ENCODE measurements at regions not wholly inside any gene's neighbourhood (a gene's known extent, or its start where the extent isn't known, plus 50 kb on each side); places are given as distances from the start of the nearest gene placed in this dataset.
"Not testable (repeated sequence)": the region's sequence is repeated elsewhere in the genome, so short reads cannot be mapped to it uniquely, and the experiment has no call there.

DNA sequence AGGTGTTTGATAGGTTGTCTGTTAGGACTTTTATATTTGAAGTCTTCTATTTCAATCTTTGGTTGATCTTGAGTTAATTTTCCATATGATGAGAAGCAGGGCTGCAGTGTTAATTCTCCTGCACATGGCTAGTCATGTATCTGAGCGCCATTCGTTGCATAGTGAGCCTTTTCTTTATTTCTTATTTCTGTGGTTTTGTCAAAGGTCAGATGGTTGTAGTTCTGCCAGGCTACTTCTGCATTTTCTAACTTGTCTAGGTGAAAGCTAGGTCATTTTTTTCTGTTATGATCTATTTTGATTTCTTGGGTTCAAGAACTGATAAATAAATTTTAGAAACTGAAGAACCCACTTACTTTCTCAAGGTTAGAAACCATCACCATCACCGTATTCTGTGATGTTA is 56.7 kb downstream of the CCDC74A start:
- Mint-ChIP-seq H3K9me3 (no peaks in the 10 kb centered on the region), H3K27me3 (peaks cover 37% of the 10 kb centered on the region), H3K4me3 (no peak overlapping the region), H3K4me1 (peaks cover 15% of the 10 kb centered on the region), H3K36me3 (no peaks in the 10 kb centered on the region), H3K27ac (peak overlapping the region; percentile 19)
- ATAC-seq (ENCODE audit: low read depth) = peak; percentile 38
- DNase-seq (ENCODE audit: low spot score in 2 of 2) = no peak

GRCh38 chr2:131584940-131585339 is 57.3 kb downstream of the CCDC74A start:
- DNase-seq (ENCODE audit: low spot score in 2 of 2) (no peak), ATAC-seq (ENCODE audit: low read depth) (peak; percentile 62)
- no peaks in the 10 kb centered on the region for H3K36me3 Mint-ChIP-seq
- no peaks in the 10 kb centered on the region for H3K9me3 Mint-ChIP-seq
- H3K4me3 Mint-ChIP-seq = no peak overlapping the region
- peaks cover 31% of the 10 kb centered on the region for H3K27me3 Mint-ChIP-seq
- H3K4me1 Mint-ChIP-seq = peaks cover 15% of the 10 kb centered on the region
- no peak overlapping the region for H3K27ac Mint-ChIP-seq

- no peaks in the 10 kb centered on the region for H3K36me3 Mint-ChIP-seq
- DNase-seq (ENCODE audit: low spot score in 2 of 2) (no peak), ATAC-seq (ENCODE audit: low read depth) (peak; percentile 78)
- peak overlapping the region; percentile 0 for H3K4me3 Mint-ChIP-seq
- peaks cover 13% of the 10 kb centered on the region for H3K4me1 Mint-ChIP-seq
- peaks cover 8% of the 10 kb centered on the region for H3K27me3 Mint-ChIP-seq
- H3K9me3 Mint-ChIP-seq = no peaks in the 10 kb centered on the region
- no peak overlapping the region for H3K27ac Mint-ChIP-seq
Observed at GRCh38 chr2:131588152-131588873, 60.6 kb downstream of the CCDC74A start.

- not testable (repeated sequence) for H3K4me3 Mint-ChIP-seq; H3K36me3 Mint-ChIP-seq; H3K9me3 Mint-ChIP-seq; DNase-seq (ENCODE audit: low spot score in 2 of 2); H3K27me3 Mint-ChIP-seq; ATAC-seq (ENCODE audit: low read depth); H3K27ac Mint-ChIP-seq
- peaks cover 13% of the 10 kb centered on the region for H3K4me1 Mint-ChIP-seq
Observed at GRCh38 chr2:131589126-131589525, 61.4 kb downstream of the CCDC74A start.

- ATAC-seq (ENCODE audit: low read depth) = no peak
- Mint-ChIP-seq H3K27ac (no peak overlapping the region), H3K27me3 (no peaks in the 10 kb centered on the region), H3K4me1 (peaks cover 10% of the 10 kb centered on the region), H3K9me3 (no peaks in the 10 kb centered on the region), H3K36me3 (no peaks in the 10 kb centered on the region), H3K4me3 (no peak overlapping the region)
- no peak for DNase-seq (ENCODE audit: low spot score in 2 of 2)
Observed at GRCh38 chr2:131590366-131590765, 62.7 kb downstream of the CCDC74A start.

GRCh38 chr2:131590896-131591295 is 63.2 kb downstream of the CCDC74A start:
- H3K27me3 Mint-ChIP-seq = no peaks in the 10 kb centered on the region
- H3K4me3 Mint-ChIP-seq = no peak overlapping the region
- no peak overlapping the region for H3K27ac Mint-ChIP-seq
- no peaks in the 10 kb centered on the region for H3K36me3 Mint-ChIP-seq
- H3K4me1 Mint-ChIP-seq = peaks cover 10% of the 10 kb centered on the region
- DNase-seq (ENCODE audit: low spot score in 2 of 2) (no peak), ATAC-seq (ENCODE audit: low read depth) (no peak)
- H3K9me3 Mint-ChIP-seq = no peaks in the 10 kb centered on the region

DNA sequence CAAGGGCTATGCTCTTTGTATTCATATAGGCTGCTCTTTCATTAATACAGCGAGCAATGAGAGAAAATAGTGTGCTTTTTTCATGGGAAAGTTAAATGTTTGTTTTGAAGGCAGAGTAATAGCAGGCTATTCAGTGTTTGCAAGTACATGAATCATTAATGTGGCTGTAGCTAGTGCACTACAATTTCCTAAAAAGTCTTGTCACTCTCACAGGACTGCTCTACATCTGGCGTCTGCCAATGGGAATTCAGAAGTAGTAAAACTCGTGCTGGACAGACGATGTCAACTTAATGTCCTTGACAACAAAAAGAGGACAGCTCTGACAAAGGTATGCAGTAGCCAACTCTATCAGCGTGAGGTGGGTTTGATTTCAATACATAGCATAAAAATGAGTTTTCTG is 68.9 kb downstream of the CCDC74A start:
- not testable (repeated sequence) for H3K27me3 Mint-ChIP-seq; H3K9me3 Mint-ChIP-seq; H3K36me3 Mint-ChIP-seq; ATAC-seq (ENCODE audit: low read depth); H3K4me1 Mint-ChIP-seq; H3K27ac Mint-ChIP-seq; H3K4me3 Mint-ChIP-seq; DNase-seq (ENCODE audit: low spot score in 2 of 2)

DNA sequence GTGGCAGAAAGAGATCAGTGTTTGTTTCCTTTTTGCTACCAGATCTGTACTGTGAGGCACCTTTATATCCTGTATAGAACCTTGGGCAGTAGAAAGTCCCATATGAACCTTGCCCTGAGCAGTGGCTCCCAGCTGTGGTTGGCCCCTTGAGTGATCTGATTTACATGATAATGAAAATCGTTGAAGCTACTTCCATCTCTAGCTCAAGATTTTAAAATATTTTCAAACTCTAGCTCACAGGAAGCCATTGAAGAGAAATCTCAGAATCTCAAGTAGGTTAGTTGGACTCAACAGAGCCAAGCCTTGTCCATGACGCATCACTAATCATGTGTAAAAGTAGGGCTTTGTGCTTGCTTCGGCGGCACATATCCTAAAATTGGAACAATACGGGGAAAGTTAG is 74.8 kb downstream of the CCDC74A start:
- not testable (repeated sequence) for ATAC-seq (ENCODE audit: low read depth); DNase-seq (ENCODE audit: low spot score in 2 of 2); H3K4me1 Mint-ChIP-seq; H3K4me3 Mint-ChIP-seq; H3K9me3 Mint-ChIP-seq; H3K36me3 Mint-ChIP-seq; H3K27me3 Mint-ChIP-seq; H3K27ac Mint-ChIP-seq

DNA sequence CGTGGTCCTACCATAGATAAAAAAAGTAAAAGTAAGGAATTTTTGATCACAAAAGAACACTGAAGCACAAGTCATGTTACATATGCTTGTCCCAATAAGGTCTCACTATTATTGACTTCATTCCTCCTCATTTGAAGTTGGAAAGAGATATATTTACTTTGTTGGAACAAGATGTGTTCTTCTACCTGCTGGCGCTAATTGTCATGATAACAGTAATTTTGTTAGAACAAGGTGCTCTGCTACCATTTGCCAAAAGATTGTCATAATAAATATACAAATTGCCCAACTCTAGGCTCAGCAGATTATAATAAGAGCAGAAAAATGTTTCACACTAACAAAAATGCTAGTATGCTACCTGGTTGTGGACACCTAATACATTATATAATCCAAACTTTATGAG is 77.0 kb downstream of the CCDC74A start:
- not testable (repeated sequence) for H3K9me3 Mint-ChIP-seq; H3K27me3 Mint-ChIP-seq; H3K4me3 Mint-ChIP-seq; ATAC-seq (ENCODE audit: low read depth); DNase-seq (ENCODE audit: low spot score in 2 of 2); H3K36me3 Mint-ChIP-seq; H3K27ac Mint-ChIP-seq; H3K4me1 Mint-ChIP-seq

- DNase-seq (ENCODE audit: low spot score in 2 of 2); H3K9me3 Mint-ChIP-seq; H3K27me3 Mint-ChIP-seq; H3K4me1 Mint-ChIP-seq; H3K4me3 Mint-ChIP-seq; H3K27ac Mint-ChIP-seq; H3K36me3 Mint-ChIP-seq; ATAC-seq (ENCODE audit: low read depth): not testable (repeated sequence)
Observed at GRCh38 chr2:131606366-131606765, 78.7 kb downstream of the CCDC74A start.

DNA sequence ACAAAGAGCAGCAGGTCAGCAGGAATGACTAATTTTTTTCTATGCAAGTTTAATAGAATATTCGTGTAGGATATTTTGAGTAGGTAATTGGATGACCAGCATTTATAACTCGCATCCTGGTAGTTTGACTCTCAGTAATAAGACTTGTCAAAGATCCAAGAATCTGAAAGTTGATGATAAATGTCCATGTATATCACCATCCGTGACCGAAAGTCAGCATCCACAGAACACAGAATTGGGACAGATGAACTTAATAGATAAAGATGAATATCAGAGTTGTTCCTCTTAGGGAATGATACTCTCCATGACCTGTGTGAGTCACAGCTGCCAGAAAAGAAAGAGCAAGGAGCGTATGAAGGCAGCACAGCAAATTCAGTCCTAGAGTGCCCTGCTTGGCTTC is 79.4 kb downstream of the CCDC74A start:
- DNase-seq (ENCODE audit: low spot score in 2 of 2); H3K36me3 Mint-ChIP-seq; H3K27me3 Mint-ChIP-seq; H3K9me3 Mint-ChIP-seq; H3K4me1 Mint-ChIP-seq; H3K4me3 Mint-ChIP-seq; H3K27ac Mint-ChIP-seq; ATAC-seq (ENCODE audit: low read depth): not testable (repeated sequence)

GRCh38 chr2:131614539-131614938 is 86.9 kb downstream of the CCDC74A start:
- H3K4me3 Mint-ChIP-seq, H3K36me3 Mint-ChIP-seq: not testable (repeated sequence)

GRCh38 chr2:131618320-131618719 is 90.6 kb downstream of the CCDC74A start:
- H3K9me3 Mint-ChIP-seq; ATAC-seq (ENCODE audit: low read depth); DNase-seq (ENCODE audit: low spot score in 2 of 2); H3K27ac Mint-ChIP-seq; H3K36me3 Mint-ChIP-seq; H3K4me1 Mint-ChIP-seq; H3K4me3 Mint-ChIP-seq: not testable (repeated sequence)
- peaks cover 11% of the 10 kb centered on the region for H3K27me3 Mint-ChIP-seq

More at GRCh38 chr2:131614539-131614938, 86.9 kb downstream of the CCDC74A start:
- H3K27me3 Mint-ChIP-seq; H3K4me1 Mint-ChIP-seq; DNase-seq (ENCODE audit: low spot score in 2 of 2); H3K27ac Mint-ChIP-seq; ATAC-seq (ENCODE audit: low read depth); H3K9me3 Mint-ChIP-seq: not testable (repeated sequence)

- not testable (repeated sequence) for H3K27ac Mint-ChIP-seq; H3K4me3 Mint-ChIP-seq; H3K9me3 Mint-ChIP-seq; DNase-seq (ENCODE audit: low spot score in 2 of 2); H3K4me1 Mint-ChIP-seq; ATAC-seq (ENCODE audit: low read depth); H3K36me3 Mint-ChIP-seq
- peaks cover 11% of the 10 kb centered on the region for H3K27me3 Mint-ChIP-seq
Observed at GRCh38 chr2:131622874-131623273, 95.2 kb downstream of the CCDC74A start.

GRCh38 chr2:131626011-131626410 is 98.3 kb downstream of the CCDC74A start:
- H3K27ac Mint-ChIP-seq; H3K4me3 Mint-ChIP-seq; H3K27me3 Mint-ChIP-seq; DNase-seq (ENCODE audit: low spot score in 2 of 2); H3K9me3 Mint-ChIP-seq; H3K4me1 Mint-ChIP-seq; H3K36me3 Mint-ChIP-seq; ATAC-seq (ENCODE audit: low read depth): not testable (repeated sequence)
